H1 (cell line): ENCODE measurements at regions not wholly inside any gene's neighbourhood (a gene's known extent, or its start where the extent isn't known, plus 50 kb on each side); places are given as distances from the start of the nearest gene placed in this dataset.

ENCODE experiments used
- CTCF ChIA-PET: fragments of 300-600 bp; sonication (Branson Sonifier 250); formaldehyde crosslinking; loops from one replicate; lab custom pipeline; 2021; ENCODE audit not compliant: partially characterized antibody; lab: Charles Lee
- POLR2A ChIA-PET: fragments of 300-600 bp; sonication (Branson Sonifier 250); formaldehyde crosslinking; loops from one replicate; lab custom pipeline; 2021; ENCODE audit warnings: inconsistent platforms; ENCODE audit not compliant: partially characterized antibody; lab: Charles Lee
- DNase-seq, 2 experiments: peaks; one replicate each; pipeline versions ENCODE4 v3.0.0 to v3.0.0-alpha.2; 2010 to 2022; ENCODE audit warnings: low spot score in 2 of 2, low read depth in 1 of 2, mixed read lengths in 1 of 2
- FAIRE-seq: peaks from 2 replicates; lab custom pipeline; 2011; peaks lifted over from hg19 to GRCh38; lab: Jason Lieb, UNC
- H2AFZ ChIP-seq: 2 replicates; pipeline ENCODE4 v1.8.1; 2012; ENCODE audit warnings: low read length, inconsistent platforms
- H2AK5ac ChIP-seq: 2 replicates; pipeline ENCODE4 v1.6.1; 2013; ENCODE audit warnings: low read depth, low read length
- H2BK120ac ChIP-seq: replicated peaks from 2 replicates; pipeline ENCODE3; 2013; ENCODE audit warnings: low read depth, low read length, inconsistent platforms
- H2BK12ac ChIP-seq: 2 replicates; pipeline ENCODE4 v1.6.1; 2013; ENCODE audit warnings: low read depth, low read length
- H2BK15ac ChIP-seq: 2 replicates; pipeline ENCODE4 v1.6.1; 2013; ENCODE audit warnings: low read length
- H2BK20ac ChIP-seq: 2 replicates; pipeline ENCODE4 v1.6.1; 2013; ENCODE audit warnings: low read length
- H2BK5ac ChIP-seq: 2 replicates; pipeline ENCODE4 v1.6.1; 2013; ENCODE audit warnings: low read depth, low read length
- H3K14ac ChIP-seq: 2 replicates; pipeline ENCODE4 v1.6.1; 2013; ENCODE audit warnings: inconsistent platforms; ENCODE audit not compliant: insufficient read length
- H3K18ac ChIP-seq: 2 replicates; pipeline ENCODE4 v1.6.1; 2013; ENCODE audit warnings: low read length; ENCODE audit errors: extremely low read depth
- H3K23ac ChIP-seq: 2 replicates; pipeline ENCODE4 v1.6.1; 2013; ENCODE audit warnings: inconsistent platforms; ENCODE audit not compliant: insufficient read length
- H3K23me2 ChIP-seq: 2 replicates; pipeline ENCODE4 v1.6.1; 2013; ENCODE audit warnings: low read depth, low read length
- H3K27ac ChIP-seq: 2 replicates; pipeline ENCODE4 v1.6.1; 2011; ENCODE audit warnings: low read depth, low read length, inconsistent platforms
- H3K27me3 ChIP-seq, 4 experiments: replicated peaks in 1 of 4; 1 replicate in 1 of 4; 2 replicates in 3 of 4; pipeline versions ENCODE4 v1.6.1 to v1.8.1; 2011 to 2013; ENCODE audit warnings: low read length in 3 of 4, mild to moderate bottlenecking in 3 of 4, inconsistent platforms in 2 of 4, mixed read lengths in 2 of 4, moderate library complexity in 1 of 4; ENCODE audit not compliant: control insufficient read depth in 3 of 4, insufficient read depth in 3 of 4; ENCODE audit errors: extremely low read depth in 1 of 4
- H3K36me3 ChIP-seq, 4 experiments: 2 replicates each; pipeline versions ENCODE4 v1.6.1 to v1.8.1; 2011 to 2013; ENCODE audit warnings: mild to moderate bottlenecking in 4 of 4, low read length in 3 of 4, moderate library complexity in 2 of 4, control low read depth in 1 of 4, inconsistent platforms in 1 of 4; ENCODE audit not compliant: insufficient read depth in 4 of 4, control insufficient read depth in 2 of 4
- H3K4ac ChIP-seq: replicated peaks from 2 replicates; pipeline ENCODE3; 2013; ENCODE audit warnings: low read length, low read depth, mixed read lengths, inconsistent platforms; ENCODE audit not compliant: insufficient read length
- H3K4me1 ChIP-seq, 4 experiments: replicated peaks in 1 of 4; 1 replicate in 1 of 4; 2 replicates in 3 of 4; pipeline versions ENCODE4 v1.6.1 to v1.8.1; 2011 to 2013; ENCODE audit warnings: low read length in 3 of 4, inconsistent platforms in 2 of 4, mixed read lengths in 1 of 4; ENCODE audit not compliant: insufficient read depth in 4 of 4, control insufficient read depth in 3 of 4
- H3K4me2 ChIP-seq, 2 experiments: 2 replicates each; pipeline versions ENCODE4 v1.6.1 to v1.8.1; 2011 to 2013; ENCODE audit warnings: low read depth in 2 of 2, low read length in 2 of 2, control low read depth in 1 of 2, inconsistent platforms in 1 of 2, mild to moderate bottlenecking in 1 of 2; ENCODE audit not compliant: insufficient read depth in 1 of 2
- H3K4me3 ChIP-seq, 4 experiments: fragments of 200-600, 300-600 bp in 1 of 4; sonication (generic), shearing (Covaris generic), sonication (Bioruptor Twin) in 1 of 4; 2 replicates each; pipeline versions ENCODE4 v1.5.1 to v1.8.1; 2011 to 2016; ENCODE audit warnings: low read length in 4 of 4, low read depth in 3 of 4, control low read depth in 2 of 4, inconsistent platforms in 2 of 4, mild to moderate bottlenecking in 2 of 4, mixed read lengths in 1 of 4, moderate library complexity in 1 of 4; ENCODE audit not compliant: insufficient read depth in 2 of 4; ENCODE audit errors: extremely low read depth in 1 of 4
- H3K56ac ChIP-seq: replicated peaks from 2 replicates; pipeline ENCODE3; 2013; ENCODE audit warnings: low read depth, mild to moderate bottlenecking, mixed read lengths, low read length, inconsistent platforms; ENCODE audit not compliant: insufficient read length
- H3K79me1 ChIP-seq: 2 replicates; pipeline ENCODE4 v1.6.1; 2013; ENCODE audit warnings: low read depth, low read length, control low read depth
- H3K79me2 ChIP-seq, 2 experiments: 2 replicates each; pipeline versions ENCODE4 v1.6.1 to v1.8.1; 2012 to 2013; ENCODE audit warnings: low read length in 2 of 2, mild to moderate bottlenecking in 2 of 2, inconsistent platforms in 1 of 2; ENCODE audit not compliant: insufficient read depth in 2 of 2, control insufficient read depth in 1 of 2
- H3K9ac ChIP-seq, 4 experiments: replicated peaks in 1 of 4; 1 replicate in 1 of 4; 2 replicates in 3 of 4; pipeline versions ENCODE4 v1.6.1 to v1.8.1; 2011 to 2013; ENCODE audit warnings: low read depth in 3 of 4, low read length in 3 of 4, control low read depth in 2 of 4, mild to moderate bottlenecking in 2 of 4, moderate library complexity in 2 of 4, inconsistent platforms in 1 of 4; ENCODE audit errors: extremely low read depth in 1 of 4
- H3K9me3 ChIP-seq, 2 experiments: 2 replicates each; pipeline versions ENCODE4 v1.6.1 to v1.8.1; 2012 to 2013; ENCODE audit warnings: mild to moderate bottlenecking in 2 of 2, moderate library complexity in 2 of 2, control low read depth in 1 of 2, inconsistent platforms in 1 of 2, low read depth in 1 of 2, low read length in 1 of 2, mixed read lengths in 1 of 2; ENCODE audit not compliant: insufficient read depth in 2 of 2
- H4K20me1 ChIP-seq, 2 experiments: replicated peaks in 1 of 2; 2 replicates each; pipeline versions ENCODE3 to v1.8.1; 2011 to 2013; ENCODE audit warnings: inconsistent platforms in 2 of 2, low read length in 2 of 2, mild to moderate bottlenecking in 1 of 2; ENCODE audit not compliant: insufficient read depth in 2 of 2, control insufficient read depth in 1 of 2
- H4K5ac ChIP-seq: 2 replicates; pipeline ENCODE4 v1.6.1; 2013; ENCODE audit warnings: low read length, low read depth, mixed read lengths, inconsistent platforms; ENCODE audit not compliant: insufficient read length
- H4K8ac ChIP-seq: 2 replicates; pipeline ENCODE4 v1.8.0; 2013; ENCODE audit warnings: mild to moderate bottlenecking, moderate library complexity, low read length, inconsistent platforms; ENCODE audit not compliant: insufficient read depth; ENCODE audit errors: extremely low read depth
- H4K91ac ChIP-seq: replicated peaks from 2 replicates; pipeline ENCODE3; 2013; ENCODE audit warnings: low read length, mixed read lengths, inconsistent platforms; ENCODE audit not compliant: insufficient read length
- CBX8 ChIP-seq: fragments of 300-800, 300-1000 bp; sonication (generic); IDR thresholded peaks from 2 replicates; pipeline ENCODE4 v1.7.1; 2016; ENCODE audit warnings: low read depth, low read length, borderline replicate concordance
- CTBP2 ChIP-seq: IDR thresholded peaks from 2 replicates; pipeline ENCODE4 v1.7.0; 2011; ENCODE audit warnings: borderline replicate concordance, mild to moderate bottlenecking, moderate library complexity, mixed read lengths, low read length; ENCODE audit not compliant: insufficient read depth, insufficient read length
- FOSL1 ChIP-seq: IDR thresholded peaks from 2 replicates; pipeline ENCODE4 v1.6.1; 2011; ENCODE audit warnings: mild to moderate bottlenecking, low read depth, low read length, moderate library complexity; ENCODE audit not compliant: insufficient read depth
- HDAC6 ChIP-seq: IDR thresholded peaks from one replicate; pipeline ENCODE4 v1.7.1; 2012; ENCODE audit warnings: low read depth, mild to moderate bottlenecking, inconsistent platforms, low read length, moderate library complexity
- JUND ChIP-seq: IDR thresholded peaks from 2 replicates; pipeline ENCODE4 v1.6.1; 2011; ENCODE audit warnings: mild to moderate bottlenecking, improper control_type of control experiment, low read length
- KDM5A ChIP-seq: fragments of 200-600 bp; IDR thresholded peaks from 2 replicates; pipeline ENCODE4 v1.7.1; 2012; ENCODE audit warnings: mild to moderate bottlenecking, low read length, inconsistent platforms, mixed read lengths
- RXRA ChIP-seq: IDR thresholded peaks from 2 replicates; pipeline ENCODE4 v1.6.1; 2011; ENCODE audit warnings: low read depth, mild to moderate bottlenecking, low read length, moderate library complexity; ENCODE audit not compliant: insufficient read depth
- SP1 ChIP-seq: IDR thresholded peaks from 2 replicates; pipeline ENCODE4 v1.6.1; 2011; ENCODE audit warnings: low read depth, low read length
- SUZ12 ChIP-seq: fragments of 200-600 bp; sonication (generic); IDR thresholded peaks from 2 replicates; pipeline ENCODE4 v1.6.1; 2012; ENCODE audit warnings: mild to moderate bottlenecking, inconsistent platforms, low read length, moderate library complexity, mixed read lengths
- TAF7 ChIP-seq: optimal IDR thresholded peaks from 2 replicates; pipeline ENCODE3; 2011; ENCODE audit warnings: low read depth, mild to moderate bottlenecking, inconsistent platforms, low read length, moderate library complexity, borderline replicate concordance
- USF2 ChIP-seq: IDR thresholded peaks from 2 replicates; pipeline ENCODE4 v1.6.1; 2011; ENCODE audit warnings: low read length, improper control_type of control experiment
- WGBS, 2 experiments: shearing (Covaris generic) in 1 of 2; methylation state at CpG; one replicate each; pipeline versions ENCODE4 v1.1.6 to v1.1.7; 2013 to 2015; ENCODE audit warnings: low lambda C conversion rate in 2 of 2, mixed read lengths in 2 of 2, inconsistent platforms in 1 of 2, low coverage in 1 of 2, missing lambda C conversion rate in 1 of 2; ENCODE audit not compliant: insufficient replicate concordance in 2 of 2, insufficient coverage in 1 of 2, insufficient read length in 1 of 2; ENCODE audit errors: extremely low coverage in 1 of 2, missing lambda C conversion rate in 1 of 2; 5-methylcytosine and 5-hydroxymethylcytosine counted together

- H3K4me2 ChIP-seq: no peak overlapping the region
- no peak overlapping the region for H3K23ac ChIP-seq
- no peak overlapping the region for H2BK120ac ChIP-seq
- no peak overlapping the region for H2BK15ac ChIP-seq
- FAIRE-seq: no peak
- H3K79me2 ChIP-seq: no peaks in the 10 kb centered on the region
- ChIA-PET CTCF (no interaction called here), POLR2A (no interaction called here)
- H2AK5ac ChIP-seq: no peak overlapping the region
- H3K4me3 ChIP-seq: no peak overlapping the region
- no peak overlapping the region for H3K9ac ChIP-seq
- no peaks in the 10 kb centered on the region for H3K27me3 ChIP-seq
- H3K23me2 ChIP-seq: no peaks in the 10 kb centered on the region; the same call in 1 of the 2 replicates
- no peak overlapping the region for H3K27ac ChIP-seq
- H3K56ac ChIP-seq: no peak overlapping the region
- no peaks in the 10 kb centered on the region for H3K4me1 ChIP-seq
- H3K9me3 ChIP-seq: peaks cover 2 to 7% of the 10 kb centered on the region in 2 experiments; a peak in 1 of 4 replicates
- H3K4ac ChIP-seq: no peak overlapping the region
- no peak for DNase-seq
- H3K18ac ChIP-seq: no peak overlapping the region
- H4K8ac ChIP-seq: no peak overlapping the region
- no peak overlapping the region; the same call in 1 of the 2 replicates for H2AFZ ChIP-seq
- H4K91ac ChIP-seq: no peak overlapping the region
- WGBS, 2 experiments: 100% methylated on average over 2 of the region's 2 CpGs; no CpG with 5 or more reads in 1 of the 2 experiments
- H2BK20ac ChIP-seq: no peak overlapping the region
- H3K14ac ChIP-seq: no peak overlapping the region
- no peak overlapping the region for H2BK5ac ChIP-seq
- H3K36me3 ChIP-seq: no peaks in the 10 kb centered on the region
- H4K5ac ChIP-seq: no peak overlapping the region
- no peaks in the 10 kb centered on the region for H4K20me1 ChIP-seq
- H2BK12ac ChIP-seq: no peak overlapping the region
- H3K79me1 ChIP-seq: no peaks in the 10 kb centered on the region
- TF ChIP-seq CTBP2 (no peak), CBX8 (no peak), JUND (no peak), HDAC6 (no peak), USF2 (no peak), SUZ12 (no peak), SP1 (no peak), FOSL1 (no peak), KDM5A (no peak), TAF7 (no peak), RXRA (no peak)
Observed at GRCh38 chr15:53884441-53884840, 93.8 kb upstream of the UNC13C start.
